CD14-positive monocyte (primary cell): ENCODE measurements at regions not wholly inside any gene's neighbourhood (a gene's known extent, or its start where the extent isn't known, plus 50 kb on each side); places are given as distances from the start of the nearest gene placed in this dataset.

Experiments used
- DNase-seq, 3 donors: peaks; one replicate each; pipeline ENCODE4 v3.0.0-alpha.2; 2011 to 2022
- H2AFZ ChIP-seq: 2 replicates; pipeline ENCODE4 v1.6.0; 2012; ENCODE audit warnings: mild to moderate bottlenecking, low read depth, low read length, inconsistent platforms; ENCODE audit not compliant: insufficient read depth, poor library complexity, severe bottlenecking
- H3K27ac ChIP-seq, 2 donors: 1 replicate in 1 of 2; 2 replicates in 1 of 2; pipeline ENCODE4 v1.5.1; 2012 to 2013; ENCODE audit warnings: low read length in 2 of 2, control low read depth in 1 of 2, inconsistent platforms in 1 of 2, low read depth in 1 of 2, mild to moderate bottlenecking in 1 of 2
- H3K27me3 ChIP-seq, 2 donors: one replicate each; pipeline versions ENCODE4 v1.6.0 to v1.6.1; 2011 to 2013; ENCODE audit warnings: low read length in 2 of 2; ENCODE audit not compliant: control insufficient read depth in 2 of 2, insufficient read depth in 2 of 2
- H3K36me3 ChIP-seq, 2 donors: replicated peaks in 1 of 2; 1 replicate in 1 of 2; 2 replicates in 1 of 2; pipeline versions ENCODE4 v1.5.1 to v1.6.1; 2012 to 2013; ENCODE audit warnings: low read length in 2 of 2, control low read depth in 1 of 2, inconsistent platforms in 1 of 2, mild to moderate bottlenecking in 1 of 2; ENCODE audit not compliant: insufficient read depth in 2 of 2, control insufficient read depth in 1 of 2
- H3K4me1 ChIP-seq, 2 donors: 1 replicate in 1 of 2; 2 replicates in 1 of 2; pipeline versions ENCODE4 v1.5.1 to v1.6.1; 2012 to 2013; ENCODE audit warnings: low read length in 2 of 2, control low read depth in 1 of 2, inconsistent platforms in 1 of 2, mild to moderate bottlenecking in 1 of 2, moderate library complexity in 1 of 2; ENCODE audit not compliant: insufficient read depth in 2 of 2, control insufficient read depth in 1 of 2
- H3K4me2 ChIP-seq: replicated peaks from 2 replicates; pipeline ENCODE3; 2012; ENCODE audit warnings: low read length, moderate library complexity, mild to moderate bottlenecking; ENCODE audit not compliant: poor library complexity, severe bottlenecking; ENCODE audit errors: extremely low read depth
- H3K4me3 ChIP-seq, 3 experiments: fragments of 200-600 bp in 1 of 3; sonication (generic) in 1 of 3; replicated peaks in 1 of 3; 1 replicate in 2 of 3; 2 replicates in 1 of 3; pipeline ENCODE4 v1.5.1; 2011 to 2013; ENCODE audit warnings: low read length in 3 of 3, mild to moderate bottlenecking in 3 of 3, control low read depth in 2 of 3, low read depth in 2 of 3, inconsistent platforms in 1 of 3, moderate library complexity in 1 of 3
- H3K79me2 ChIP-seq: 2 replicates; pipeline ENCODE4 v1.6.0; 2012; ENCODE audit warnings: mild to moderate bottlenecking, control low read depth, inconsistent platforms, low read length, moderate library complexity; ENCODE audit not compliant: insufficient read depth
- H3K9ac ChIP-seq: 2 replicates; pipeline ENCODE4 v1.6.0; 2017; ENCODE audit warnings: low read length, mild to moderate bottlenecking; ENCODE audit not compliant: insufficient read depth, poor library complexity, severe bottlenecking
- H3K9me3 ChIP-seq, 2 donors: replicated peaks in 1 of 2; 1 replicate in 1 of 2; 2 replicates in 1 of 2; pipeline versions ENCODE4 v1.5.1 to v1.6.1; 2012 to 2013; ENCODE audit warnings: low read length in 2 of 2, control low read depth in 1 of 2; ENCODE audit not compliant: control insufficient read depth in 1 of 2, insufficient read depth in 1 of 2
- H4K20me1 ChIP-seq: 2 replicates; pipeline ENCODE4 v1.6.0; 2012; ENCODE audit warnings: mild to moderate bottlenecking, low read length, control low read depth, moderate library complexity; ENCODE audit not compliant: insufficient read depth
- H3K27ac Mint-ChIP-seq, 7 donors: one replicate each; pipeline ENCODE4 v1.8.0; 2020; ENCODE audit warnings: mild to moderate bottlenecking in 7 of 7, mixed read lengths in 7 of 7, moderate library complexity in 6 of 7, inconsistent platforms in 2 of 7
- H3K27me3 Mint-ChIP-seq, 3 donors: one replicate each; pipeline ENCODE4 v1.8.0; 2021 to 2022; ENCODE audit warnings: low read depth in 3 of 3, mild to moderate bottlenecking in 3 of 3, mixed read lengths in 3 of 3, moderate library complexity in 3 of 3, inconsistent platforms in 1 of 3
- H3K36me3 Mint-ChIP-seq, 2 donors: one replicate each; pipeline ENCODE4 v1.8.0; 2020; ENCODE audit warnings: mixed read lengths in 2 of 2, inconsistent platforms in 1 of 2, mild to moderate bottlenecking in 1 of 2
- H3K4me1 Mint-ChIP-seq: one replicate; pipeline ENCODE4 v1.8.0; 2020; ENCODE audit warnings: mild to moderate bottlenecking, mixed read lengths
- H3K4me3 Mint-ChIP-seq, 2 donors: one replicate each; pipeline ENCODE4 v1.8.0; 2020; ENCODE audit warnings: mild to moderate bottlenecking in 2 of 2, mixed read lengths in 2 of 2, moderate library complexity in 1 of 2
- H3K9me3 Mint-ChIP-seq, 7 donors: one replicate each; pipeline ENCODE4 v1.8.0; 2020 to 2022; ENCODE audit warnings: mixed read lengths in 7 of 7, mild to moderate bottlenecking in 6 of 7, moderate library complexity in 6 of 7, inconsistent platforms in 2 of 7
- CTCF ChIP-seq: fragments of 200-600 bp; IDR thresholded peaks from one replicate; pipeline ENCODE4 v1.8.0; 2022; ENCODE audit warnings: antibody characterized with exemption, mild to moderate bottlenecking
- whole genome bisulfite sequencing: methylation state at CpG from one replicate; pipeline ENCODE4 v1.1.5; 2013; ENCODE audit warnings: missing lambda C conversion rate; ENCODE audit not compliant: insufficient coverage; 5-methylcytosine and 5-hydroxymethylcytosine counted together
- intact Hi-C, 2 donors: fragments of 100-400 bp; cut with micrococcal nuclease; formaldehyde crosslinking; loops; one replicate each; pipeline versions ENCODE4 v1.15.0 to v1.15.1; 2023

GRCh38 chr3:139219463-139219862 lies 124.4 kb upstream of the MRPS22 start:
- H3K4me3 ChIP-seq = no peak overlapping the region
- H2AFZ ChIP-seq = no peak overlapping the region
- H3K27me3 ChIP-seq = no peaks in the 10 kb centered on the region
- no peak overlapping the region for H3K9ac ChIP-seq
- H3K79me2 ChIP-seq = no peaks in the 10 kb centered on the region
- H3K4me3 Mint-ChIP-seq = no peak overlapping the region
- no peak overlapping the region for H3K27ac Mint-ChIP-seq
- H3K4me1 ChIP-seq = no peaks in the 10 kb centered on the region
- 100% methylated on average over 4 of the region's 4 CpGs for WGBS
- no peak overlapping the region for H3K4me2 ChIP-seq
- H3K27me3 Mint-ChIP-seq = peaks cover 2 to 21% (median 6%) of the 10 kb centered on the region in 3 donors
- H3K36me3 ChIP-seq = no peaks in the 10 kb centered on the region
- no peak for DNase-seq
- intact Hi-C loops = no loop called here
- H3K9me3 ChIP-seq = no peaks in the 10 kb centered on the region
- H3K36me3 Mint-ChIP-seq = no peaks in the 10 kb centered on the region
- no peak for TF ChIP-seq CTCF
- H3K9me3 Mint-ChIP-seq = peaks cover 0 to 1% (median 0%) of the 10 kb centered on the region in 7 donors
- no peaks in the 10 kb centered on the region for H4K20me1 ChIP-seq
- no peaks in the 10 kb centered on the region for H3K4me1 Mint-ChIP-seq
- no peak overlapping the region for H3K27ac ChIP-seq

GRCh38 chr3:139222100-139222657 lies 121.6 kb upstream of the MRPS22 start:
- no peak overlapping the region for H3K4me3 ChIP-seq
- H3K27ac ChIP-seq = no peak overlapping the region
- H3K4me2 ChIP-seq = no peak overlapping the region
- DNase-seq = no peak
- no peak for TF ChIP-seq CTCF
- no peaks in the 10 kb centered on the region for H3K4me1 Mint-ChIP-seq
- 90% methylated on average over 5 of the region's 8 CpGs for WGBS
- H3K27ac Mint-ChIP-seq = peak overlapping the region in 1 of 7 donors; percentile 27
- no peaks in the 10 kb centered on the region for H3K36me3 Mint-ChIP-seq
- H3K27me3 Mint-ChIP-seq = peaks cover 1 to 16% (median 5%) of the 10 kb centered on the region in 3 donors
- H3K9me3 Mint-ChIP-seq = peaks cover 0 to 1% (median 0%) of the 10 kb centered on the region in 7 donors
- intact Hi-C loops = no loop called here
- no peaks in the 10 kb centered on the region for H3K27me3 ChIP-seq
- no peak overlapping the region for H3K9ac ChIP-seq
- H3K36me3 ChIP-seq = no peaks in the 10 kb centered on the region
- H3K9me3 ChIP-seq = no peaks in the 10 kb centered on the region
- no peaks in the 10 kb centered on the region for H3K4me1 ChIP-seq
- H3K4me3 Mint-ChIP-seq = no peak overlapping the region
- H4K20me1 ChIP-seq = no peaks in the 10 kb centered on the region
- H3K79me2 ChIP-seq = no peaks in the 10 kb centered on the region
- H2AFZ ChIP-seq = no peak overlapping the region
